ENCODE measurements at regions not wholly inside any gene's neighbourhood (a gene's known extent, or its start where the extent isn't known, plus 50 kb on each side); places are given as distances from the start of the nearest gene placed in this dataset.

DNA sequence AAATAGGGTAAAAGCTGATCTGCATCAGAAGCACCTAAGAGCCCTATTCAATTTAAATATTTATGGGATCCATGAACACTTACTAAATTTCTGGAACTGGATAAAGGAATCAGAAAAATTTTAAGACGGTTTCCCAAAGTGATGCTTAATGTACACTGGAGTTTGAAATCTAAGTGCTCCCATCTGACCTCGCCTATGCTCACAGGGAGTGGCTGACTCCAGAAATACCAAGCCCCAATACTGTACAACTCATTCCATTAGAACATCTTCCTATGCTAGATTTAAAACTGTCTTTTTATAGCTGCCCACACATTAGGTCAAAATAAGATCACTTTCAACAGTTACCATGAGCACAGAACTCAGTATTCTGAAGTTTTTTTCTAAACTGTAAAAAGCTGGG is 1214.6 kb downstream of the CDH11 start:
- no peaks in the 10 kb centered on the region for H3K79me2 ChIP-seq (replicated peaks; ENCODE audit: insufficient read depth, low read length)
- no peak overlapping the region for H3K27ac ChIP-seq (ENCODE audit: low read length)
- H2AFZ ChIP-seq (ENCODE audit: low read depth, low read length), result no peak overlapping the region
- no peaks in the 10 kb centered on the region for H4K20me1 ChIP-seq (ENCODE audit: insufficient read depth)
- H3K27me3 ChIP-seq (ENCODE audit: insufficient read depth, low read depth, low read length), result no peaks in the 10 kb centered on the region
- H3K36me3 ChIP-seq (ENCODE audit: insufficient read depth, low read length), result no peaks in the 10 kb centered on the region
- no peaks in the 10 kb centered on the region for H3K9me3 ChIP-seq (ENCODE audit: low read length)
- TF ChIP-seq MXI1 (conservative IDR thresholded peaks at IDR 0.05; ENCODE audit: poor library complexity, severe bottlenecking) (no peak), EZH2 (IDR thresholded peaks at IDR 0.05; ENCODE audit: borderline replicate concordance, insufficient read depth, low read length, poor library complexity, severe bottlenecking) (no peak), RAD21 (conservative IDR thresholded peaks at IDR 0.05) (no peak), EP300 (conservative IDR thresholded peaks at IDR 0.05; ENCODE audit: poor library complexity, severe bottlenecking) (no peak), REST (IDR thresholded peaks at IDR 0.05; ENCODE audit: borderline replicate concordance) (no peak), POLR2AphosphoS5 (IDR thresholded peaks at IDR 0.05) (no peak), TAF1 (IDR thresholded peaks at IDR 0.05; ENCODE audit: low read depth) (no peak), SMC3 (conservative IDR thresholded peaks at IDR 0.05; ENCODE audit: poor library complexity) (no peak)
- TF ChIP-seq, protein P1, sequence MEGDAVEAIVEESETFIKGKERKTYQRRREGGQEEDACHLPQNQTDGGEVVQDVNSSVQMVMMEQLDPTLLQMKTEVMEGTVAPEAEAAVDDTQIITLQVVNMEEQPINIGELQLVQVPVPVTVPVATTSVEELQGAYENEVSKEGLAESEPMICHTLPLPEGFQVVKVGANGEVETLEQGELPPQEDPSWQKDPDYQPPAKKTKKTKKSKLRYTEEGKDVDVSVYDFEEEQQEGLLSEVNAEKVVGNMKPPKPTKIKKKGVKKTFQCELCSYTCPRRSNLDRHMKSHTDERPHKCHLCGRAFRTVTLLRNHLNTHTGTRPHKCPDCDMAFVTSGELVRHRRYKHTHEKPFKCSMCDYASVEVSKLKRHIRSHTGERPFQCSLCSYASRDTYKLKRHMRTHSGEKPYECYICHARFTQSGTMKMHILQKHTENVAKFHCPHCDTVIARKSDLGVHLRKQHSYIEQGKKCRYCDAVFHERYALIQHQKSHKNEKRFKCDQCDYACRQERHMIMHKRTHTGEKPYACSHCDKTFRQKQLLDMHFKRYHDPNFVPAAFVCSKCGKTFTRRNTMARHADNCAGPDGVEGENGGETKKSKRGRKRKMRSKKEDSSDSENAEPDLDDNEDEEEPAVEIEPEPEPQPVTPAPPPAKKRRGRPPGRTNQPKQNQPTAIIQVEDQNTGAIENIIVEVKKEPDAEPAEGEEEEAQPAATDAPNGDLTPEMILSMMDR (IDR thresholded peaks at IDR 0.05; ENCODE audit: poor library complexity, severe bottlenecking), result no peak
- H3F3A ChIP-seq (ENCODE audit: insufficient read depth, low read length, poor library complexity, severe bottlenecking), result no peaks in the 10 kb centered on the region
- H3K9ac ChIP-seq (ENCODE audit: low read length), result no peak overlapping the region
- H3K4me2 ChIP-seq (ENCODE audit: low read length), result no peak overlapping the region
- H3K4me3 ChIP-seq (ENCODE audit: low read length), result no peak overlapping the region
- H3K9me2 ChIP-seq (ENCODE audit: insufficient read depth, low read length), result no peaks in the 10 kb centered on the region

DNA sequence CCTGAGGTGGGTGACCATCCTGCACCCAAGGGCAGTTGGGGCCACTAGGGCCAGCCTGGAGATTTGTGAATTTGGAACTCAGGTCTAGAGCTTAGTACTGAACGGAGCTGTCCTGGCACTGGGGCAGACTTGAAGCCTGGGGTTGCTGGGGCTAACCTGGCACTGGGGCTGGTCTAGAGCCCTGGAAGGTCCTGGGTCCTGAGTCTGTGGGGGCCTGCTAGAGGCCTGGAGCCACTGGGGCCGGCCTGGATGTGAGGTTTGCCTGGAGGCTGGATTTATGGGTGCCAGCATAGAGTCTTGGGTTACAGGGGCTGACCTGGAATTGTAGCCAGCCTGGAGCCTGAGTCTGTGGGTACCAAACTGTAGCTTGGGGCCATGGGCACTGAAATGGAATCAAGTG is 1216.9 kb downstream of the CDH11 start:
- no peak overlapping the region for H2AFZ ChIP-seq (ENCODE audit: low read depth, low read length)
- H3K9me3 ChIP-seq (ENCODE audit: low read length), result no peaks in the 10 kb centered on the region
- H3K27me3 ChIP-seq (ENCODE audit: insufficient read depth, low read depth, low read length), result no peaks in the 10 kb centered on the region
- no peak overlapping the region for H3K4me3 ChIP-seq (ENCODE audit: low read length)
- H3K79me2 ChIP-seq (replicated peaks; ENCODE audit: insufficient read depth, low read length), result no peaks in the 10 kb centered on the region
- no peak overlapping the region for H3K9ac ChIP-seq (ENCODE audit: low read length)
- H3F3A ChIP-seq (ENCODE audit: insufficient read depth, low read length, poor library complexity, severe bottlenecking), result no peaks in the 10 kb centered on the region
- H3K4me2 ChIP-seq (ENCODE audit: low read length), result no peak overlapping the region
- H3K9me2 ChIP-seq (ENCODE audit: insufficient read depth, low read length), result no peaks in the 10 kb centered on the region
- no peak for TF ChIP-seq POLR2AphosphoS5 (IDR thresholded peaks at IDR 0.05)
- TF ChIP-seq SMC3 (conservative IDR thresholded peaks at IDR 0.05; ENCODE audit: poor library complexity), result no peak
- no peak for TF ChIP-seq RAD21 (conservative IDR thresholded peaks at IDR 0.05)
- TF ChIP-seq MXI1 (conservative IDR thresholded peaks at IDR 0.05; ENCODE audit: poor library complexity, severe bottlenecking), result no peak
- H3K27ac ChIP-seq (ENCODE audit: low read length), result no peak overlapping the region
- no peaks in the 10 kb centered on the region for H4K20me1 ChIP-seq (ENCODE audit: insufficient read depth)
- no peaks in the 10 kb centered on the region for H3K36me3 ChIP-seq (ENCODE audit: insufficient read depth, low read length)

DNA sequence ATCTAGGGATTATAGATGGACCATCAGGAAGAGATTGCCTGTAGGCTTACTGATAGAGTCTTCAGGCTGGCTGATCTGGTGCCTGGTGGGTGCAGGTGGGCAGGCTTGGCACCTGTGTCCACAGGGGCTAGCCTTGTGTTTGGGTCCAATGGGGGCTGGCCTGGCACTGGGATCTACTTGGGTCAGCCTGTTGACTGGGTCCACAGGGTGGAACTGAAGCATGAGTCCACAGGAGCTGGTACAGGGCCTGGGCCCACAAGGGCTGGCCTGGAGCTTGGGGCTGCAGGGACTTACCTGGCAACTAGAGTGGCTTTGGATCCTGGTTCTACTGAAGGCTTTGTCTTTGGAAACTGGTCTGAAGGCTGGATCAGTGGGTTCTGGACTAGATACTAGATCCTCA is 1217.7 kb downstream of the CDH11 start:
- Histone ChIP-seq H3K79me2 (replicated peaks; ENCODE audit: insufficient read depth, low read length) (no peaks in the 10 kb centered on the region), H3K27me3 (ENCODE audit: insufficient read depth, low read depth, low read length) (no peaks in the 10 kb centered on the region), H2AFZ (ENCODE audit: low read depth, low read length) (no peak overlapping the region), H3K9me3 (ENCODE audit: low read length) (no peaks in the 10 kb centered on the region), H3F3A (ENCODE audit: insufficient read depth, low read length, poor library complexity, severe bottlenecking) (no peaks in the 10 kb centered on the region), H3K36me3 (ENCODE audit: insufficient read depth, low read length) (no peaks in the 10 kb centered on the region), H3K4me2 (ENCODE audit: low read length) (no peak overlapping the region), H3K9me2 (ENCODE audit: insufficient read depth, low read length) (no peaks in the 10 kb centered on the region), H3K27ac (ENCODE audit: low read length) (no peak overlapping the region), H3K9ac (ENCODE audit: low read length) (no peak overlapping the region), H4K20me1 (ENCODE audit: insufficient read depth) (no peaks in the 10 kb centered on the region), H3K4me3 (ENCODE audit: low read length) (no peak overlapping the region)
- TF ChIP-seq REST (IDR thresholded peaks at IDR 0.05; ENCODE audit: borderline replicate concordance) (no peak), SMC3 (conservative IDR thresholded peaks at IDR 0.05; ENCODE audit: poor library complexity) (no peak), TAF1 (IDR thresholded peaks at IDR 0.05; ENCODE audit: low read depth) (no peak)
- TF ChIP-seq, protein P1 (IDR thresholded peaks at IDR 0.05; ENCODE audit: poor library complexity, severe bottlenecking), result no peak
